ENCODE measurements at regions not wholly inside any gene's neighbourhood (a gene's known extent, or its start where the extent isn't known, plus 50 kb on each side); places are given as distances from the start of the nearest gene placed in this dataset.

DNA sequence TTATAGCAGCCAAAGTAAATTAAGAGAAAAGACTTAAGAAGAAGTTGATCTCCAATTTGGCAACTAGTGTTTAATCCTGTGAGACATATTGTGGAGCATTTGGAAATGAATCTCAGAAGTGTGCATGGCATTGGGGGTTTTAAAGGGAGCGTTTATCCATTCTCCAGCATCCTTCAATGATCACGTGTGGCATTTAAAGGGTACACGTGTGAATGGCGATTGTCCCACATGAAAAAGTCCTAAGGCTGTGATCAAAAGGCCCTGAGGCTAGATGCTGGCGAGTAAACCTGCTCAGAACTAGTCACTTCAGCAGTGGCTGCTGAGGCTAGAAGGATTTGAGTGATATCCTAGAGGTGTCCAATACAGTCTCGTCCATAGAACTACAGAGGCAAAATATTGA lies 315.6 kb upstream of the CDH9 start:
- TF ChIP-seq POLR2A (IDR thresholded peaks at IDR 0.05) = no peak
- TF ChIP-seq, protein P1, sequence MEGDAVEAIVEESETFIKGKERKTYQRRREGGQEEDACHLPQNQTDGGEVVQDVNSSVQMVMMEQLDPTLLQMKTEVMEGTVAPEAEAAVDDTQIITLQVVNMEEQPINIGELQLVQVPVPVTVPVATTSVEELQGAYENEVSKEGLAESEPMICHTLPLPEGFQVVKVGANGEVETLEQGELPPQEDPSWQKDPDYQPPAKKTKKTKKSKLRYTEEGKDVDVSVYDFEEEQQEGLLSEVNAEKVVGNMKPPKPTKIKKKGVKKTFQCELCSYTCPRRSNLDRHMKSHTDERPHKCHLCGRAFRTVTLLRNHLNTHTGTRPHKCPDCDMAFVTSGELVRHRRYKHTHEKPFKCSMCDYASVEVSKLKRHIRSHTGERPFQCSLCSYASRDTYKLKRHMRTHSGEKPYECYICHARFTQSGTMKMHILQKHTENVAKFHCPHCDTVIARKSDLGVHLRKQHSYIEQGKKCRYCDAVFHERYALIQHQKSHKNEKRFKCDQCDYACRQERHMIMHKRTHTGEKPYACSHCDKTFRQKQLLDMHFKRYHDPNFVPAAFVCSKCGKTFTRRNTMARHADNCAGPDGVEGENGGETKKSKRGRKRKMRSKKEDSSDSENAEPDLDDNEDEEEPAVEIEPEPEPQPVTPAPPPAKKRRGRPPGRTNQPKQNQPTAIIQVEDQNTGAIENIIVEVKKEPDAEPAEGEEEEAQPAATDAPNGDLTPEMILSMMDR (IDR thresholded peaks at IDR 0.05) = no peak

All from Peyer's patch (tissue), 4 donors.